Transverse colon (tissue), 4 donors: ENCODE measurements at regions not wholly inside any gene's neighbourhood (a gene's known extent, or its start where the extent isn't known, plus 50 kb on each side); places are given as distances from the start of the nearest gene placed in this dataset.

Experiments used
- EP300 ChIP-seq: sonication (generic); formaldehyde crosslinking; IDR thresholded peaks from one replicate; pipeline ENCODE4 v1.6.1; 2017; ENCODE audit warnings: antibody characterized with exemption, low read depth
- POLR2A ChIP-seq: fragments of 450-650 bp; IDR thresholded peaks from one replicate; pipeline ENCODE4 v1.6.1; 2016; ENCODE audit warnings: antibody characterized with exemption, mild to moderate bottlenecking, moderate library complexity
- POLR2AphosphoS5 ChIP-seq, 3 donors: sonication (generic); formaldehyde crosslinking; IDR thresholded peaks; one replicate each; pipeline ENCODE4 v1.6.1; 2016; ENCODE audit warnings: antibody characterized with exemption in 3 of 3
- TF ChIP-seq, protein P1 (sequence below), 5 experiments: fragments of 200-600 bp in 3 of 5; fragments of 450-650 bp in 2 of 5; sonication (generic) in 3 of 5; IDR thresholded peaks; 1 replicate in 2 of 5; 2 replicates in 3 of 5; pipeline ENCODE4 v1.5.1; 2016 to 2017; ENCODE audit warnings: antibody characterized with exemption in 5 of 5, inconsistent platforms in 3 of 5, mild to moderate bottlenecking in 2 of 5, moderate library complexity in 1 of 5

DNA sequence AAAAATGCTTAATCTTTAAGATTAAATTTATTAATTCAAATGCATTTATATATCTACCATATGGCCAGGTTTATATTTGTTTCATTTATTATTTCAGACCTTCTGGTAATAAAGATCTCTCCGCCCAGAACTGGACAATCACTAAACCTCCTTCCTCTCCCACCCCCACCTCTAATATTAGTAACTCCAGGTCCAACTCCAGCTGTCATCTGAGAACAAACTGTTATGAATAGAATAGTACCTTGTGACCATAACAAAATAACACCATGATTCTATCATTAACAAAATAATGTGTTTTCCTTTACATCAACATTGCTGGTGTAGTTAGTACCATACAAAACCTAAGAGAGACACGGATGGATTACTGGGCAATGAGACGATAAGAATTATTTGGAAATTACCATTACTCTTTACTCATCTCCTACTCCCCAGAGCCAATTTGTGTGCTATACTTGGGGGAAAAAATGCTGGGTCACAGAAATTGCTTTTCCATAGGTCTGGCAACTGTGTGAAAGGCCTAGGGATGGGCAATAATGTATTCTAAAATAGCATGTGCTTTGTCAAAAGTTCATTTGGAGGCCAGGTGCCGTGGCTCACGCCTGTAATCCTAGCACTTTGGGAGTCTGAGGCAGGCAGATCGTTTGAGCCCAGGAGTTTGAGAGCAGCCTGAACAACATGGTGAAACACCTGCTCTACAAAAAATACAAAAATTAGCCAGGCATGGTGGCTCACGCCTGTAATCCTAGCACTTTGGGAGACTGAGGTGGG is 186.1 kb downstream of the ENC1 start:
- TF ChIP-seq POLR2AphosphoS5 (IDR thresholded peaks at IDR 0.05) = no peak
- TF ChIP-seq, protein P1, sequence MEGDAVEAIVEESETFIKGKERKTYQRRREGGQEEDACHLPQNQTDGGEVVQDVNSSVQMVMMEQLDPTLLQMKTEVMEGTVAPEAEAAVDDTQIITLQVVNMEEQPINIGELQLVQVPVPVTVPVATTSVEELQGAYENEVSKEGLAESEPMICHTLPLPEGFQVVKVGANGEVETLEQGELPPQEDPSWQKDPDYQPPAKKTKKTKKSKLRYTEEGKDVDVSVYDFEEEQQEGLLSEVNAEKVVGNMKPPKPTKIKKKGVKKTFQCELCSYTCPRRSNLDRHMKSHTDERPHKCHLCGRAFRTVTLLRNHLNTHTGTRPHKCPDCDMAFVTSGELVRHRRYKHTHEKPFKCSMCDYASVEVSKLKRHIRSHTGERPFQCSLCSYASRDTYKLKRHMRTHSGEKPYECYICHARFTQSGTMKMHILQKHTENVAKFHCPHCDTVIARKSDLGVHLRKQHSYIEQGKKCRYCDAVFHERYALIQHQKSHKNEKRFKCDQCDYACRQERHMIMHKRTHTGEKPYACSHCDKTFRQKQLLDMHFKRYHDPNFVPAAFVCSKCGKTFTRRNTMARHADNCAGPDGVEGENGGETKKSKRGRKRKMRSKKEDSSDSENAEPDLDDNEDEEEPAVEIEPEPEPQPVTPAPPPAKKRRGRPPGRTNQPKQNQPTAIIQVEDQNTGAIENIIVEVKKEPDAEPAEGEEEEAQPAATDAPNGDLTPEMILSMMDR (IDR thresholded peaks at IDR 0.05) = no peak
- no peak for TF ChIP-seq POLR2A
- TF ChIP-seq EP300 = no peak
